Tibial artery (tissue), 4 donors: ENCODE measurements at regions not wholly inside any gene's neighbourhood (a gene's known extent, or its start where the extent isn't known, plus 50 kb on each side); places are given as distances from the start of the nearest gene placed in this dataset.
"Not testable (repeated sequence)": the region's sequence is repeated elsewhere in the genome, so short reads cannot be mapped to it uniquely, and the experiment has no call there.

Source experiments
- DNase-seq, 2 donors: peaks; one replicate each; pipeline ENCODE4 v3.0.0-alpha.2; 2019
- H3K27ac ChIP-seq, 2 donors: fragments of 200-600 bp; sonication (generic) in 1 of 2; 1 replicate in 1 of 2; 2 replicates in 1 of 2; pipeline ENCODE4 v1.5.1; 2018 to 2019; ENCODE audit warnings: mild to moderate bottlenecking in 1 of 2
- H3K27me3 ChIP-seq, 2 donors: fragments of 200-600 bp; sonication (generic) in 1 of 2; one replicate each; pipeline versions ENCODE4 v1.5.1 to v1.6.0; 2016 to 2019
- H3K36me3 ChIP-seq, 3 donors: fragments of 200-600 bp; sonication (generic) in 2 of 3; one replicate each; pipeline ENCODE4 v1.5.1; 2016 to 2019; ENCODE audit warnings: mild to moderate bottlenecking in 2 of 3
- H3K4me1 ChIP-seq, 4 donors: fragments of 200-600 bp; sonication (generic) in 2 of 4; 1 replicate in 3 of 4; 2 replicates in 1 of 4; pipeline ENCODE4 v1.5.1; 2016 to 2019
- H3K4me3 ChIP-seq, 2 donors: fragments of 200-600 bp; sonication (generic) in 1 of 2; 1 replicate in 1 of 2; 2 replicates in 1 of 2; pipeline ENCODE4 v1.5.1; 2018 to 2019; ENCODE audit warnings: mild to moderate bottlenecking in 2 of 2
- H3K9me3 ChIP-seq, 3 donors: fragments of 200-600 bp; sonication (generic) in 1 of 3; one replicate each; pipeline ENCODE4 v1.5.1; 2016 to 2019
- intact Hi-C: fragments of 100-400 bp; cut with DNase I; formaldehyde crosslinking; loops from one replicate; pipeline ENCODE4 v1.15.0; 2023; ENCODE audit warnings: low total_unique reads
- TF ChIP-seq, protein P1 (sequence below), 2 experiments: fragments of 200-600 bp in 1 of 2; fragments of 450-650 bp in 1 of 2; IDR thresholded peaks; one replicate each; pipeline ENCODE4 v1.5.1; 2017 to 2019; ENCODE audit warnings: antibody characterized with exemption in 2 of 2, mild to moderate bottlenecking in 1 of 2, moderate library complexity in 1 of 2

GRCh38 chr9:94438336-94438735 is 109.9 kb upstream of the NUTM2F start:
- H3K4me1 ChIP-seq, intact Hi-C loops, H3K4me3 ChIP-seq, H3K9me3 ChIP-seq, H3K27me3 ChIP-seq, DNase-seq, H3K27ac ChIP-seq: not testable (repeated sequence)
- H3K36me3 ChIP-seq: peaks cover 17 to 28% (median 26%) of the 10 kb centered on the region in 3 donors

DNA sequence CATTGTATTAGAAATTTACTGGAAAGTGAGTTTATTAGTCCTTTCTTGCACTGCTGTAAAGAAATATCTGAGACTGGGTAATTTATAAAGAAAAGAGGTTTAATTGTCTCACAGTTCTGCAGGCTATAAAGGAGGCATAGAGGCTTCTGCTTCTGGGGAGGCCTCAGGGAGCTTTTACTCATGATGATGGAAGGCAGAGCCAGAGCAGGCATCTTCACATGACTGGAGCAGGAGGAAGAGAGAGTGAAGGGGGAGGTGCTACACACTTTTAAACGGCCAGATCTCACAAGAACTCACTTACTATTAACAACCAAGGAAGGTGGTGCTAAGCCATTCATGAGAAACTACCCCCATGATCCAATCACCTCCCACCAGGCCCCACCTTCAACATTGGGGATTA is 112.7 kb upstream of the NUTM2F start:
- H3K27me3 ChIP-seq, intact Hi-C loops, H3K27ac ChIP-seq, H3K9me3 ChIP-seq, H3K4me1 ChIP-seq, DNase-seq, H3K4me3 ChIP-seq: not testable (repeated sequence)
- peaks cover 17 to 28% (median 26%) of the 10 kb centered on the region in 3 donors for H3K36me3 ChIP-seq

- Histone ChIP-seq H3K4me3 (no peak overlapping the region), H3K27me3 (no peaks in the 10 kb centered on the region), H3K27ac (no peak overlapping the region), H3K9me3 (no peaks in the 10 kb centered on the region), H3K4me1 (no peaks in the 10 kb centered on the region), H3K36me3 (peaks cover 17 to 28% (median 28%) of the 10 kb centered on the region in 3 donors)
- intact Hi-C loops: no loop called here
- TF ChIP-seq, protein P1, sequence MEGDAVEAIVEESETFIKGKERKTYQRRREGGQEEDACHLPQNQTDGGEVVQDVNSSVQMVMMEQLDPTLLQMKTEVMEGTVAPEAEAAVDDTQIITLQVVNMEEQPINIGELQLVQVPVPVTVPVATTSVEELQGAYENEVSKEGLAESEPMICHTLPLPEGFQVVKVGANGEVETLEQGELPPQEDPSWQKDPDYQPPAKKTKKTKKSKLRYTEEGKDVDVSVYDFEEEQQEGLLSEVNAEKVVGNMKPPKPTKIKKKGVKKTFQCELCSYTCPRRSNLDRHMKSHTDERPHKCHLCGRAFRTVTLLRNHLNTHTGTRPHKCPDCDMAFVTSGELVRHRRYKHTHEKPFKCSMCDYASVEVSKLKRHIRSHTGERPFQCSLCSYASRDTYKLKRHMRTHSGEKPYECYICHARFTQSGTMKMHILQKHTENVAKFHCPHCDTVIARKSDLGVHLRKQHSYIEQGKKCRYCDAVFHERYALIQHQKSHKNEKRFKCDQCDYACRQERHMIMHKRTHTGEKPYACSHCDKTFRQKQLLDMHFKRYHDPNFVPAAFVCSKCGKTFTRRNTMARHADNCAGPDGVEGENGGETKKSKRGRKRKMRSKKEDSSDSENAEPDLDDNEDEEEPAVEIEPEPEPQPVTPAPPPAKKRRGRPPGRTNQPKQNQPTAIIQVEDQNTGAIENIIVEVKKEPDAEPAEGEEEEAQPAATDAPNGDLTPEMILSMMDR (IDR thresholded peaks at IDR 0.05): no peak
- no peak for DNase-seq
These were observed 113.1 kb upstream of the PCAT7 start for GRCh38 chr9:94441796-94442195.

GRCh38 chr9:94443032-94443722 is 111.7 kb upstream of the PCAT7 start:
- Histone ChIP-seq H3K27ac (no peak overlapping the region), H3K4me1 (no peaks in the 10 kb centered on the region), H3K9me3 (no peaks in the 10 kb centered on the region), H3K4me3 (no peak overlapping the region), H3K36me3 (peaks cover 27 to 38% (median 30%) of the 10 kb centered on the region in 3 donors), H3K27me3 (no peaks in the 10 kb centered on the region)
- TF ChIP-seq, protein P1 (IDR thresholded peaks at IDR 0.05): no peak
- intact Hi-C loops: no loop called here
- no peak for DNase-seq

GRCh38 chr9:94445863-94446262 is 109.0 kb upstream of the PCAT7 start:
- Histone ChIP-seq H3K9me3 (no peaks in the 10 kb centered on the region), H3K4me1 (no peaks in the 10 kb centered on the region), H3K27ac (no peak overlapping the region), H3K27me3 (no peaks in the 10 kb centered on the region), H3K36me3 (peaks cover 28 to 53% (median 34%) of the 10 kb centered on the region in 3 donors), H3K4me3 (no peak overlapping the region)
- TF ChIP-seq, protein P1 (IDR thresholded peaks at IDR 0.05): no peak
- intact Hi-C loops: no loop called here
- no peak for DNase-seq

DNA sequence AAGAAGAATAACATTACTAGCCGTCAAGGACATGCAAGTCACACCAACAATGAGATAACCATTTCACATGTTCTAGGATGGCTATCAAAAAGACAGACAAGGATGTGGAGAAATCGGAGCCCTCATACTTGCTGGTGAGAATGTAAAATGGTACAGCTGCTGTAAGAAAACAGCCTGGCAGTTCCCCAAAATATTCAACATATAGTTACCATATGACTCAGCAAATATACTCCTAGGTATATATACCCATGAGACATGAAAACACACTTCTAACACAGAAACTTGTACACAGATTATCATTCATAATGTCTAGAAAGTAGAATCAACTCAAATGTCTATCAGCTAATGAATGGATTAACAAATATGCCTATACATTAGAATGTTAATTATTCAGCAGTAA is 105.4 kb upstream of the PCAT7 start:
- no peaks in the 10 kb centered on the region for H3K4me1 ChIP-seq
- H3K27ac ChIP-seq: no peak overlapping the region
- TF ChIP-seq, protein P1 (IDR thresholded peaks at IDR 0.05): no peak
- no peak overlapping the region for H3K4me3 ChIP-seq
- H3K27me3 ChIP-seq: no peaks in the 10 kb centered on the region
- intact Hi-C loops: no loop called here
- DNase-seq: no peak
- H3K36me3 ChIP-seq: peaks cover 30 to 60% (median 48%) of the 10 kb centered on the region in 3 donors
- no peaks in the 10 kb centered on the region for H3K9me3 ChIP-seq
